HUES48 (cell line): ENCODE measurements at regions not wholly inside any gene's neighbourhood (a gene's known extent, or its start where the extent isn't known, plus 50 kb on each side); places are given as distances from the start of the nearest gene placed in this dataset.

Experiments used
- H3K27ac ChIP-seq: one replicate; pipeline ENCODE4 v1.7.0; 2013; ENCODE audit warnings: low read depth, low read length, inconsistent platforms
- H3K27me3 ChIP-seq: 2 replicates; pipeline ENCODE4 v1.6.1; 2013; ENCODE audit warnings: mild to moderate bottlenecking, low read length; ENCODE audit not compliant: control insufficient read depth, insufficient read depth
- H3K36me3 ChIP-seq: 2 replicates; pipeline ENCODE4 v1.6.1; 2013; ENCODE audit warnings: low read length; ENCODE audit not compliant: control insufficient read depth, insufficient read depth
- H3K4me1 ChIP-seq: 2 replicates; pipeline ENCODE4 v1.6.1; 2013; ENCODE audit warnings: mild to moderate bottlenecking, low read length; ENCODE audit not compliant: control insufficient read depth, insufficient read depth
- H3K4me3 ChIP-seq: 2 replicates; pipeline ENCODE4 v1.5.1; 2013; ENCODE audit warnings: mild to moderate bottlenecking, low read depth, low read length
- H3K9ac ChIP-seq: 2 replicates; pipeline ENCODE4 v1.6.1; 2013; ENCODE audit warnings: mild to moderate bottlenecking, low read depth, low read length, moderate library complexity
- H3K9me3 ChIP-seq: 2 replicates; pipeline ENCODE4 v1.6.1; 2013; ENCODE audit warnings: low read length; ENCODE audit not compliant: control insufficient read depth, insufficient read depth

DNA sequence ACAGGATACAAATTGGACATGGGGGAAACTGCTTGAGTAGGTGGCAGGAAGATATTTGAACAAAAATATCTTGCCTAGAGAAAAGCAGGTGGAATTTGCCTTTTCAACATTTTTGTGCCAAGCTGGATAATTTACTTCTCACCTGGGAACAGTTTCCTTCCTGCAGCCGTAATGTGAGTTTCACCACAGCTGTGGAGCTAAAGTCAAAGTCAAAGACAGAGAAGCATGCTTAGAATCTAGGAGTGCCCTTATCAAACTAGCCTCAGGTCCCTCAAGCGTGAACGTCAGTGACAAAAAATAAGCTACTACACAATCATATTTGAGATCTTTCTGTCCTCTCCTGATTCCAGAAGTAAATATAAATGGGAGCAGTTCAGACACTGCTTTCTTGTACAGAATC is 588.9 kb downstream of the MAT2B start:
- H3K9ac ChIP-seq: no peak overlapping the region
- no peaks in the 10 kb centered on the region for H3K4me1 ChIP-seq
- no peaks in the 10 kb centered on the region for H3K9me3 ChIP-seq
- no peaks in the 10 kb centered on the region for H3K27me3 ChIP-seq
- H3K27ac ChIP-seq: no peak overlapping the region
- H3K4me3 ChIP-seq: no peak overlapping the region
- H3K36me3 ChIP-seq: no peaks in the 10 kb centered on the region

- H3K27me3 ChIP-seq: no peaks in the 10 kb centered on the region
- no peaks in the 10 kb centered on the region for H3K9me3 ChIP-seq
- H3K27ac ChIP-seq: no peak overlapping the region
- no peak overlapping the region for H3K4me3 ChIP-seq
- no peaks in the 10 kb centered on the region for H3K36me3 ChIP-seq
- H3K9ac ChIP-seq: no peak overlapping the region
- peaks cover 8% of the 10 kb centered on the region for H3K4me1 ChIP-seq
These were observed 592.3 kb downstream of the MAT2B start for GRCh38 chr5:164097749-164098148.

GRCh38 chr5:164098531-164098930 is 593.1 kb downstream of the MAT2B start:
- H3K9me3 ChIP-seq: no peaks in the 10 kb centered on the region
- H3K4me3 ChIP-seq: no peak overlapping the region
- no peak overlapping the region for H3K9ac ChIP-seq
- H3K36me3 ChIP-seq: no peaks in the 10 kb centered on the region
- H3K27ac ChIP-seq: no peak overlapping the region
- H3K4me1 ChIP-seq: peaks cover 8% of the 10 kb centered on the region
- no peaks in the 10 kb centered on the region for H3K27me3 ChIP-seq

DNA sequence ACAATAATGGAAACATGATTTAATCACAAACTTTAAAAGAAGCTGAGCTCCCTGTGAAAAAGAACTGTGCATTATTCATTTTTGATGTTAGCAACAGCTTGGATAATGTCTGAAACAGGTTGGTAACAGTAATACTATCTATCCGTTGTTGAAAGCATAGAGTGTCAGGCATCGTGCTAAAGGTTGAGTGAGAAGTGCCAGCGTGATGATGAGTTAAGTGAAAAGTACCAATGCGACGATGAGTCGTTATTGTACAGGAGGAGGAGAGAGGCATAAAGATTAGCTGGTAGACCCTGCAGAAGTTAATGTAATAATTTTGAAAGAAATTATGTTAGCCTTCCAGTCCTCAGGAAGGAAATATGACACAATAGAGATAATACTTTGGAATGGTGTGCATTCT is 593.6 kb downstream of the MAT2B start:
- no peaks in the 10 kb centered on the region for H3K27me3 ChIP-seq
- H3K4me1 ChIP-seq: peaks cover 8% of the 10 kb centered on the region
- no peak overlapping the region for H3K4me3 ChIP-seq
- H3K9ac ChIP-seq: no peak overlapping the region
- H3K9me3 ChIP-seq: no peaks in the 10 kb centered on the region
- no peaks in the 10 kb centered on the region for H3K36me3 ChIP-seq
- no peak overlapping the region for H3K27ac ChIP-seq

DNA sequence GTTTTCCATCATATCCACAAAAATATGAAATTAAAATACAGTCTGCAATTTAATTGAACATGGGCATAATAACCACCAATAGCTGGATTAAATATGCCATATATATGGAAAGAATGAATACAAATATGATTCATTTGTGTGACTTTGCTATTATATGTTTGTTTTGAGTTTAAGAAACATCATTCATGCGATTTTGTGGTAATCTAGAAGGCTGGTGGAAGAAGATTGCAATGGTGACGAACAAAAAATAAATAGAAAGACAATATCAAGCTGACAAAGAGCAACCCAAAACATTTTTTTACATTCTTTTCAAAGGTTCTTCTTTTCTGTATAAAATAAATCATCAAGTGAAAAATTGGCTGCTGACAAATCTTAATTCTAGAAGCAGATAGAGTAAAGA is 610.0 kb downstream of the MAT2B start:
- no peaks in the 10 kb centered on the region for H3K27me3 ChIP-seq
- no peaks in the 10 kb centered on the region for H3K36me3 ChIP-seq
- H3K9me3 ChIP-seq: peaks cover 6% of the 10 kb centered on the region; the same call in 1 of the 2 replicates
- H3K9ac ChIP-seq: no peak overlapping the region
- H3K27ac ChIP-seq: no peak overlapping the region
- H3K4me3 ChIP-seq: no peak overlapping the region
- H3K4me1 ChIP-seq: no peaks in the 10 kb centered on the region

DNA sequence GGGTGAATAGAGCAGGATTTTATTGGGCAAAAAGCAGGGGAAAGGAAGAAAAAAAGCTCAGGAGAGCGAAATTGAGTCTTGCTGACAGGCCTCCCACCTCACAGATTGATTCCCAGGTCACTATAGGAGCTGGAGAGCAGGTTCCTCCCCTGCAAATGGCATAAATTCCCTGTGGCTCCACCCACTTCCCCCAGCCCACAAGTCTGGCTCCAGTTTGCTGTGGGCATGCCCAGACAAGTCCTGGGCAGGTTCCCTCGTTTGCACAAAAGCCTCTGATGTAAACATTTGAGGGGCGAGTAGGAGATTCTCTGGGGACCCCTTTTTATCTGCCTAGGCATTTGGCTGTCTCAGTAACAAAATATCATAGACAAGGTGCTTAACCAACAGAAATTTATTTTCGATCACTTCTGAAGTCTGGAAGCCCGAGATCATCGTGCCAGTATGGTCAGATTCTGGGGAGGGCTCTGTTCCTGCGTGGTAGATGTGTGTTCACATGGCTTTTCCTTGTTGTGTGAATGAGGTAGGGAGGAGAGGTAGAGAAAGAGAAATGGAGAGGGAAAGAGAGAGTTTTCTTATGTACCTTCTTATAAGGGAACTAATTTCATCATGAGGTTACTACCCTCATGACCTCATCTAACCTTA is 614.5 kb downstream of the MAT2B start:
- Histone ChIP-seq H3K4me3 (no peak overlapping the region), H3K9me3 (peaks cover 6% of the 10 kb centered on the region; the same call in 1 of the 2 replicates), H3K9ac (no peak overlapping the region), H3K27me3 (no peaks in the 10 kb centered on the region), H3K4me1 (no peaks in the 10 kb centered on the region), H3K27ac (no peak overlapping the region), H3K36me3 (no peaks in the 10 kb centered on the region)

GRCh38 chr5:164127527-164127926 is 622.1 kb downstream of the MAT2B start:
- Histone ChIP-seq H3K4me3 (no peak overlapping the region), H3K27me3 (no peaks in the 10 kb centered on the region), H3K4me1 (no peaks in the 10 kb centered on the region), H3K36me3 (no peaks in the 10 kb centered on the region), H3K9ac (no peak overlapping the region), H3K27ac (no peak overlapping the region), H3K9me3 (peaks cover 46% of the 10 kb centered on the region)

DNA sequence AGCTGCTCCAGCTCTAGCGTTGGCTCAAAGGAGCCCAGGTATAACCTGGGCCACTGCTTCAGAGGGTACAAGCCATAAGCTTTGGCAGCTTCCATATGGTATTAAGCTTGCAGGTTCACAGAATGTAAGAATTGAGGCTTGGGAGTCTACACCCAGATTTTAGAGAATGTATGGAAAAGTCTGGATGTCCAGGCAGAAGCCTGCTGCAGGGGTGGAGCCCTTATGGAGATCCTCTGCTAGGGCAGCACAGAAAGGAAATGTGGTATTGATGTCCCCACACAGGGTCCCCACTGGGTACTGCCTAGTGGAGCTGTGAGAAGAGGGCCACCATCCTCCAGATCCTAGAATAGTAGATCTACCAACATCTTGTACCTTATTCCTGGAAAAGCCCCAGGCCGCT is 626.9 kb downstream of the MAT2B start:
- Histone ChIP-seq H3K4me1 (no peaks in the 10 kb centered on the region), H3K27me3 (no peaks in the 10 kb centered on the region), H3K4me3 (no peak overlapping the region; the same call in 1 of the 2 replicates), H3K27ac (no peak overlapping the region), H3K9me3 (peaks cover 47% of the 10 kb centered on the region), H3K36me3 (no peaks in the 10 kb centered on the region), H3K9ac (no peak overlapping the region)

- H3K9me3 ChIP-seq: peaks cover 10% of the 10 kb centered on the region
- H3K27me3 ChIP-seq: no peaks in the 10 kb centered on the region
- H3K36me3 ChIP-seq: no peaks in the 10 kb centered on the region
- no peaks in the 10 kb centered on the region for H3K4me1 ChIP-seq
- H3K4me3 ChIP-seq: no peak overlapping the region
- no peak overlapping the region for H3K9ac ChIP-seq
- H3K27ac ChIP-seq: no peak overlapping the region
These were observed 631.7 kb downstream of the MAT2B start for GRCh38 chr5:164137095-164137494.

DNA sequence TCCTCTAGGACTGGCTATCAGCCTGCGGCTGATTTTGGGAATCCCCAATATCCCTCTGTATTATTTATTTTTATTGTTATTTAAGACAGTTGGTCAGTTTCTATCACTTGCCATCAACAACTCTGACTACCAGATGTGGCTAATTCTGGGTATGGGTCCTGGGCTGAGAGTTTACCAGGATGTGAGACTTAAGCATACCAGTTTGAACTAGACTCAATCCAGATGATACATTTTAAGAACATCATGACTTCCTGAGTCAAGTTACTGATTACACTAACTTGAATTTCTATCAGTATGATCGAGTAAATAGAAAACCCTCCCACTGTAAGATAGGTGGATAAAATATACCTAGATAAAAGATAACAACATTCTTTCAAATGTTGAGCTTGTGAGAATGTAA is 634.0 kb downstream of the MAT2B start:
- H3K4me1 ChIP-seq: no peaks in the 10 kb centered on the region
- no peaks in the 10 kb centered on the region for H3K27me3 ChIP-seq
- H3K36me3 ChIP-seq: no peaks in the 10 kb centered on the region
- H3K27ac ChIP-seq: no peak overlapping the region
- no peak overlapping the region for H3K9ac ChIP-seq
- H3K9me3 ChIP-seq: no peaks in the 10 kb centered on the region; the same call in 1 of the 2 replicates
- H3K4me3 ChIP-seq: no peak overlapping the region

DNA sequence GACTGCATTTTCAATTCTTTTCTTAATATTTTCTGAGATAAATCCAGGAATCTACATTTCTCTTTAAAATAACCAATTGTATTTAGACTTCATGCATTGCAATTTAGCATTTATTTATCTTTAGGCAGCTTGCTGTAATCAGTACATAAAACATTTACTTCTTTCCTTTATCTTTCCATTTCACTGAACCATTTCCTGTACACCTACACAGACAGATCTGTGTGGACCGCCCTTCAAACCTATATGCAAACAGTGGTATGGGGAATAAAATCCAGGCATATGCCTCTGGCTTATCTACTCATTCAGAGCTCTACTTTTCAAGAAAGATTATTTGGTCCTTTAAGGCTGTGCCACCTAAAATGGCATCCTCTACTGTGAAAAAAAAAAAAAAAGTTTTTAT is 640.0 kb downstream of the MAT2B start:
- no peaks in the 10 kb centered on the region for H3K36me3 ChIP-seq
- peaks cover 36% of the 10 kb centered on the region for H3K4me1 ChIP-seq
- no peak overlapping the region for H3K4me3 ChIP-seq
- no peak overlapping the region for H3K9ac ChIP-seq
- H3K9me3 ChIP-seq: no peaks in the 10 kb centered on the region
- H3K27ac ChIP-seq: no peak overlapping the region
- H3K27me3 ChIP-seq: no peaks in the 10 kb centered on the region
